ENCODE measurements at regions not wholly inside any gene's neighbourhood (a gene's known extent, or its start where the extent isn't known, plus 50 kb on each side); places are given as distances from the start of the nearest gene placed in this dataset.
A peak's percentile ranks its signal among the peaks of the same experiment; 100 is the strongest.

DNA sequence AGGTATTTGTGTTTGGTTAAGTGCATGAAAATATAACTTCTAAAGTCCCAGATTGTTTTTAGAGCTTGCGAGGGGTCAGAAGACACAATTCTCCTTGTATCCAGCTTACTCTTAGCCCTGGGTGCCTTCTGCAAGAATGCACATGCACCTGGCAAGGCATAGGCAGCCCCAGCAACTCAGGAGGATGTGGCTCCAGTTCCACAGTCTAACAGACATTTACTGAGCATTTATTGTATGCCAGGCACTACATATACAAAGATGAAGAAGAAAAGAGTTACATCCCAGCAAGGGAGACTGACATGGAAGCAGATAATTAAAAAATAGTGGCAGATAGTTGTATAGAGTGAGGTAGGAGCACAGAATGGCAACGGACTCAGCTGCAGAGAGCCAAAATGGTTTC lies 101.1 kb upstream of the FRY start (continued):
- TF ChIP-seq KMT2B (CRISPR knock-in tag; IDR thresholded peaks at IDR 0.05) (no peak), MAF1 (CRISPR knock-in tag; IDR thresholded peaks at IDR 0.05; ENCODE audit: borderline replicate concordance) (no peak), TOPORS (CRISPR knock-in tag; IDR thresholded peaks at IDR 0.05) (no peak), SP1 (IDR thresholded peaks at IDR 0.05) (no peak), SP1 (CRISPR knock-in tag; IDR thresholded peaks at IDR 0.05) (no peak), HNF4A (CRISPR knock-in tag; IDR thresholded peaks at IDR 0.05) (no peak), EZH2 (conservative IDR thresholded peaks at IDR 0.05; ENCODE audit: low read depth, low read length) (no peak), HNRNPH1 (optimal IDR thresholded peaks at IDR 0.05; ENCODE audit: low read depth, low read length) (no peak), NFKBIZ (CRISPR knock-in tag; IDR thresholded peaks at IDR 0.05) (no peak)
- TF ChIP-seq, protein P1, sequence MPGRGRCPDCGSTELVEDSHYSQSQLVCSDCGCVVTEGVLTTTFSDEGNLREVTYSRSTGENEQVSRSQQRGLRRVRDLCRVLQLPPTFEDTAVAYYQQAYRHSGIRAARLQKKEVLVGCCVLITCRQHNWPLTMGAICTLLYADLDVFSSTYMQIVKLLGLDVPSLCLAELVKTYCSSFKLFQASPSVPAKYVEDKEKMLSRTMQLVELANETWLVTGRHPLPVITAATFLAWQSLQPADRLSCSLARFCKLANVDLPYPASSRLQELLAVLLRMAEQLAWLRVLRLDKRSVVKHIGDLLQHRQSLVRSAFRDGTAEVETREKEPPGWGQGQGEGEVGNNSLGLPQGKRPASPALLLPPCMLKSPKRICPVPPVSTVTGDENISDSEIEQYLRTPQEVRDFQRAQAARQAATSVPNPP (CRISPR knock-in tag; IDR thresholded peaks at IDR 0.05): no peak

GRCh38 chr13:31930901-31931522 lies 100.6 kb upstream of the FRY start:
- ATAC-seq (no peak), FAIRE-seq (no peak), DNase-seq (ENCODE audit: low spot score) (no peak)
- Histone ChIP-seq H2AFZ (ENCODE audit: low read length) (no peak overlapping the region), H3K27me3 (ENCODE audit: control insufficient read depth in 1 of 2, insufficient read depth in 2 of 2, low read length in 2 of 2) (no peaks in the 10 kb centered on the region), H4K20me1 (ENCODE audit: insufficient read depth, low read length) (no peaks in the 10 kb centered on the region), H3K4me3 (replicated peaks in 1 of 3; ENCODE audit: insufficient read depth in 1 of 3, low read depth in 2 of 3, low read length in 3 of 3) (no peak overlapping the region), H3K9me3 (ENCODE audit: low read length) (no peaks in the 10 kb centered on the region), H3K27ac (ENCODE audit: extremely low read length, insufficient read depth, low read length) (no peak overlapping the region), H3K4me1 (ENCODE audit: insufficient read depth, low read length) (peaks cover 52% of the 10 kb centered on the region), H3K9ac (ENCODE audit: insufficient read depth, low read depth, low read length) (no peak overlapping the region), H3K79me2 (ENCODE audit: insufficient read depth, low read length) (no peaks in the 10 kb centered on the region), H3K36me3 (replicated peaks in 1 of 2; ENCODE audit: control insufficient read depth in 1 of 2, insufficient read depth in 2 of 2, low read length in 2 of 2) (no peaks in the 10 kb centered on the region), H3K4me2 (ENCODE audit: low read depth, low read length) (peak overlapping the region; percentile 36)
- ChIA-PET CTCF (ENCODE audit: low intra/inter-chr PET ratio, low total read pairs) (no interaction called here), POLR2A (no interaction called here)
- in situ Hi-C loops (cut with HindIII; ENCODE audit: extremely low pct_ligation_motif_present, low pct_unique_long_range_greater_than_20kb) (no loop called here), intact Hi-C loops (cut with micrococcal nuclease; ENCODE audit: unreplicated experiment) (no loop called here)
- no TSS peak for BruUV-seq (replicated peaks)
- 34% methylated on average over 3 of the region's 3 CpGs for WGBS (ENCODE audit: low lambda C conversion rate)
- peak; percentile 72; the same call in 1 of the 2 replicates for TF ChIP-seq NFE2 (CRISPR knock-in tag; IDR thresholded peaks at IDR 0.05)
- TF ChIP-seq MAFK (conservative IDR thresholded peaks at IDR 0.05 in 1 of 2, IDR thresholded peaks at IDR 0.05 in 1 of 2; ENCODE audit: low read length in 2 of 2): peak; percentile 47 to 55
- peak; percentile 77 for TF ChIP-seq NFE2L2 (IDR thresholded peaks at IDR 0.05; ENCODE audit: low read length)
- TF ChIP-seq MAFF (IDR thresholded peaks at IDR 0.05; ENCODE audit: low read depth, low read length): peak; percentile 63
- no peak for TF ChIP-seq ZNF574 (CRISPR knock-in tag; IDR thresholded peaks at IDR 0.05)
- no peak for TF ChIP-seq ZNF614 (CRISPR knock-in tag; IDR thresholded peaks at IDR 0.05; ENCODE audit: borderline replicate concordance)
- no peak for TF ChIP-seq CHD2 (IDR thresholded peaks at IDR 0.05; ENCODE audit: low read depth, low read length)
